GM23248 (cell line): ENCODE measurements at regions not wholly inside any gene's neighbourhood (a gene's known extent, or its start where the extent isn't known, plus 50 kb on each side); places are given as distances from the start of the nearest gene placed in this dataset.

Experiments
- EZH2 ChIP-seq: fragments of 200-600 bp; sonication (generic); IDR thresholded peaks from 2 replicates; pipeline ENCODE4 v1.6.1; 2018; ENCODE audit warnings: antibody characterized with exemption, mild to moderate bottlenecking; ENCODE audit not compliant: insufficient read depth, poor library complexity, severe bottlenecking
- EZH2phosphoT487 ChIP-seq: fragments of 200-600 bp; sonication (generic); IDR thresholded peaks from 2 replicates; pipeline ENCODE4 v1.6.1; 2018; ENCODE audit warnings: antibody characterized with exemption, moderate library complexity, mild to moderate bottlenecking, low read depth; ENCODE audit not compliant: insufficient read depth

GRCh38 chr13:19056355-19056880 lies 125.2 kb downstream of the TUBA3C start:
- TF ChIP-seq EZH2phosphoT487 (no peak), EZH2 (no peak)
